Astrocyte (in vitro differentiated cells and primary cell): ENCODE measurements at regions not wholly inside any gene's neighbourhood (a gene's known extent, or its start where the extent isn't known, plus 50 kb on each side); places are given as distances from the start of the nearest gene placed in this dataset.

ENCODE experiments used
- EZH2 ChIP-seq: IDR thresholded peaks from 2 replicates; pipeline ENCODE4 v1.6.1; 2012; ENCODE audit warnings: mild to moderate bottlenecking, low read length, inconsistent platforms; ENCODE audit not compliant: insufficient read depth
- TF ChIP-seq, protein P1 (sequence below): IDR thresholded peaks from 2 replicates; pipeline ENCODE4 v1.5.1; 2011; ENCODE audit warnings: low read depth, mild to moderate bottlenecking, inconsistent platforms, low read length, moderate library complexity; ENCODE audit not compliant: insufficient read depth

GRCh38 chr18:30675493-30675892 lies 367.0 kb downstream of the DSC3 start:
- TF ChIP-seq, protein P1, sequence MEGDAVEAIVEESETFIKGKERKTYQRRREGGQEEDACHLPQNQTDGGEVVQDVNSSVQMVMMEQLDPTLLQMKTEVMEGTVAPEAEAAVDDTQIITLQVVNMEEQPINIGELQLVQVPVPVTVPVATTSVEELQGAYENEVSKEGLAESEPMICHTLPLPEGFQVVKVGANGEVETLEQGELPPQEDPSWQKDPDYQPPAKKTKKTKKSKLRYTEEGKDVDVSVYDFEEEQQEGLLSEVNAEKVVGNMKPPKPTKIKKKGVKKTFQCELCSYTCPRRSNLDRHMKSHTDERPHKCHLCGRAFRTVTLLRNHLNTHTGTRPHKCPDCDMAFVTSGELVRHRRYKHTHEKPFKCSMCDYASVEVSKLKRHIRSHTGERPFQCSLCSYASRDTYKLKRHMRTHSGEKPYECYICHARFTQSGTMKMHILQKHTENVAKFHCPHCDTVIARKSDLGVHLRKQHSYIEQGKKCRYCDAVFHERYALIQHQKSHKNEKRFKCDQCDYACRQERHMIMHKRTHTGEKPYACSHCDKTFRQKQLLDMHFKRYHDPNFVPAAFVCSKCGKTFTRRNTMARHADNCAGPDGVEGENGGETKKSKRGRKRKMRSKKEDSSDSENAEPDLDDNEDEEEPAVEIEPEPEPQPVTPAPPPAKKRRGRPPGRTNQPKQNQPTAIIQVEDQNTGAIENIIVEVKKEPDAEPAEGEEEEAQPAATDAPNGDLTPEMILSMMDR: no peak
- TF ChIP-seq EZH2: no peak
